GM23338 (cell line): ENCODE measurements at regions not wholly inside any gene's neighbourhood (a gene's known extent, or its start where the extent isn't known, plus 50 kb on each side); places are given as distances from the start of the nearest gene placed in this dataset.

Experiments used
- ATAC-seq: fragments of 200-7000 bp; cut with Tn5 transposase; 3 replicates; pipeline ENCODE4 v1.9.1; 2020
- DNase-seq: peaks from one replicate; pipeline ENCODE4 v3.0.0-alpha.2; 2015; ENCODE audit warnings: low spot score
- H2AFZ ChIP-seq: fragments of 200-600 bp; sonication (generic); 2 replicates; pipeline ENCODE4 v1.8.0; 2016; ENCODE audit warnings: antibody characterized with exemption, mild to moderate bottlenecking, moderate library complexity
- H3F3A ChIP-seq: fragments of 200-600 bp; sonication (generic); replicated peaks from 2 replicates; pipeline ENCODE4 v1.8.0; 2017; ENCODE audit warnings: antibody characterized with exemption, mixed run types, low read depth
- H3K27ac ChIP-seq: fragments of 200-600 bp; sonication (generic); 2 replicates; pipeline ENCODE4 v1.6.1; 2016; ENCODE audit warnings: low read depth
- H3K27me3 ChIP-seq: fragments of 200-600 bp; sonication (generic); 2 replicates; pipeline ENCODE4 v1.8.0; 2016; ENCODE audit warnings: mild to moderate bottlenecking, mixed run types, moderate library complexity; ENCODE audit not compliant: insufficient read depth
- H3K36me3 ChIP-seq: fragments of 200-600 bp; sonication (generic); 2 replicates; pipeline ENCODE4 v1.8.0; 2016; ENCODE audit warnings: mild to moderate bottlenecking; ENCODE audit not compliant: insufficient read depth
- H3K4me1 ChIP-seq: fragments of 200-600 bp; sonication (generic); 2 replicates; pipeline ENCODE4 v1.8.0; 2016; ENCODE audit warnings: mild to moderate bottlenecking, moderate library complexity; ENCODE audit not compliant: insufficient read depth
- H3K4me2 ChIP-seq: fragments of 200-600 bp; sonication (generic); 2 replicates; pipeline ENCODE4 v1.7.1; 2017; ENCODE audit warnings: mixed run types
- H3K4me3 ChIP-seq: fragments of 200-600 bp; sonication (generic); 2 replicates; pipeline ENCODE4 v1.6.1; 2016; ENCODE audit warnings: mixed run types
- H3K79me2 ChIP-seq: fragments of 200-600 bp; sonication (generic); replicated peaks from 2 replicates; pipeline ENCODE4 v1.8.0; 2017; ENCODE audit warnings: mild to moderate bottlenecking; ENCODE audit not compliant: insufficient read depth
- H3K9me2 ChIP-seq: fragments of 200-600 bp; sonication (generic); 2 replicates; pipeline ENCODE4 v1.8.0; 2017; ENCODE audit not compliant: insufficient read depth
- H4K20me1 ChIP-seq: fragments of 200-600 bp; sonication (generic); replicated peaks from 2 replicates; pipeline ENCODE4 v1.8.0; 2017; ENCODE audit warnings: mild to moderate bottlenecking; ENCODE audit not compliant: insufficient read depth
- H3K27ac Mint-ChIP-seq: 2 replicates; pipeline ENCODE4 v1.8.0; 2020; ENCODE audit warnings: inconsistent platforms, mild to moderate bottlenecking, moderate library complexity, mixed read lengths
- H3K27me3 Mint-ChIP-seq: 3 replicates; pipeline ENCODE4 v1.8.0; 2022; ENCODE audit warnings: low read depth, mild to moderate bottlenecking, moderate library complexity, mixed read lengths, inconsistent platforms; ENCODE audit not compliant: insufficient read depth, poor library complexity
- H3K36me3 Mint-ChIP-seq: 3 replicates; pipeline ENCODE4 v1.8.0; 2021; ENCODE audit warnings: low read depth, mild to moderate bottlenecking, inconsistent platforms, moderate library complexity, mixed read lengths
- H3K4me1 Mint-ChIP-seq: 3 replicates; pipeline ENCODE4 v1.8.0; 2020; ENCODE audit warnings: mild to moderate bottlenecking, inconsistent platforms, mixed read lengths
- H3K4me3 Mint-ChIP-seq: 3 replicates; pipeline ENCODE4 v1.8.0; 2021; ENCODE audit warnings: moderate library complexity, mild to moderate bottlenecking, inconsistent platforms, mixed read lengths
- H3K9me3 Mint-ChIP-seq: 3 replicates; pipeline ENCODE4 v1.8.0; 2020; ENCODE audit warnings: moderate library complexity, mild to moderate bottlenecking, inconsistent platforms, mixed read lengths
- CREB1 ChIP-seq: fragments of 250-450 bp; sonication (Bioruptor Pico); IDR thresholded peaks from 2 replicates; pipeline ENCODE4 v1.5.0; 2020; ENCODE audit warnings: low read depth, mild to moderate bottlenecking, moderate library complexity
- CTCF ChIP-seq, 2 experiments: fragments of 200-600 bp in 1 of 2; sonication (generic) in 1 of 2; conservative IDR thresholded peaks; 2 replicates each; pipeline versions ENCODE4 v1.5.1 to v1.6.1; 2016 to 2017; ENCODE audit warnings: antibody characterized with exemption in 2 of 2, low read depth in 2 of 2, mild to moderate bottlenecking in 2 of 2, moderate library complexity in 1 of 2
- EZH2phosphoT487 ChIP-seq: fragments of 200-600 bp; sonication (generic); IDR thresholded peaks from one replicate; pipeline ENCODE4 v1.8.1; 2018; ENCODE audit warnings: antibody characterized with exemption; ENCODE audit not compliant: unreplicated experiment
- JUNB ChIP-seq: IDR thresholded peaks from one replicate; pipeline ENCODE4 v1.6.1; 2016; ENCODE audit warnings: antibody characterized with exemption; ENCODE audit not compliant: unreplicated experiment
- NANOG ChIP-seq: IDR thresholded peaks from 2 replicates; pipeline ENCODE4 v1.6.1; 2016; ENCODE audit warnings: antibody characterized with exemption, borderline replicate concordance
- REST ChIP-seq: IDR thresholded peaks from one replicate; pipeline ENCODE4 v1.6.1; 2018; ENCODE audit warnings: antibody characterized with exemption; ENCODE audit not compliant: unreplicated experiment
- ZNF331 ChIP-seq: fragments of 250-450 bp; sonication (Bioruptor Pico); IDR thresholded peaks from 2 replicates; pipeline ENCODE4 v1.5.0; 2020; ENCODE audit warnings: low read depth, mild to moderate bottlenecking, moderate library complexity
- ZNF462 ChIP-seq: fragments of 250-450 bp; sonication (Bioruptor Pico); IDR thresholded peaks from 2 replicates; pipeline ENCODE4 v1.5.0; 2020; ENCODE audit warnings: mild to moderate bottlenecking, moderate library complexity

- Histone ChIP-seq H3K4me2 (no peak overlapping the region), H3K27me3 (no peaks in the 10 kb centered on the region)
Observed at GRCh38 chr15:53216036-53216435, 425.9 kb upstream of the ONECUT1 start.

More at GRCh38 chr15:53216036-53216435, 425.9 kb upstream of the ONECUT1 start:
- TF ChIP-seq NANOG: no peak
- TF ChIP-seq JUNB: no peak
- no peak for TF ChIP-seq REST
- no peak for TF ChIP-seq CTCF (conservative IDR thresholded peaks at IDR 0.05; ENCODE audit: low read depth in 2 of 2)
- TF ChIP-seq ZNF462 (CRISPR knock-in tag): no peak
- no peak for TF ChIP-seq ZNF331 (CRISPR knock-in tag)
- TF ChIP-seq EZH2phosphoT487: no peak
- no peak for TF ChIP-seq CREB1 (CRISPR knock-in tag)
- Mint-ChIP-seq H3K4me1 (peaks cover under 1% of the 10 kb centered on the region; the same call in 2 of the 3 replicates), H3K9me3 (no peaks in the 10 kb centered on the region), H3K36me3 (no peaks in the 10 kb centered on the region), H3K27ac (no peak overlapping the region), H3K27me3 (peaks cover 2% of the 10 kb centered on the region), H3K4me3 (no peak overlapping the region)
- no peak for DNase-seq
- H3K36me3 ChIP-seq: no peaks in the 10 kb centered on the region
- no peak overlapping the region for H2AFZ ChIP-seq
- H3F3A ChIP-seq: no peaks in the 10 kb centered on the region
- H3K79me2 ChIP-seq: no peaks in the 10 kb centered on the region
- no peak for ATAC-seq
- H3K9me2 ChIP-seq: no peaks in the 10 kb centered on the region
- no peaks in the 10 kb centered on the region for H3K4me1 ChIP-seq
- no peak overlapping the region for H3K27ac ChIP-seq
- H4K20me1 ChIP-seq: no peaks in the 10 kb centered on the region
- H3K4me3 ChIP-seq: no peak overlapping the region
